HG02798 (cell line): ENCODE measurements at regions not wholly inside any gene's neighbourhood (a gene's known extent, or its start where the extent isn't known, plus 50 kb on each side); places are given as distances from the start of the nearest gene placed in this dataset.

Source experiments
- ATAC-seq: cut with Tn5 transposase; IDR thresholded peaks from one replicate; pipeline ENCODE4 v1.9.1; 2021; ENCODE audit warnings: mild to moderate bottlenecking; ENCODE audit not compliant: unreplicated experiment, poor library complexity

- no peak for ATAC-seq
Measured at GRCh38 chr13:53781941-53782340, 753.3 kb downstream of the OLFM4 start.

DNA sequence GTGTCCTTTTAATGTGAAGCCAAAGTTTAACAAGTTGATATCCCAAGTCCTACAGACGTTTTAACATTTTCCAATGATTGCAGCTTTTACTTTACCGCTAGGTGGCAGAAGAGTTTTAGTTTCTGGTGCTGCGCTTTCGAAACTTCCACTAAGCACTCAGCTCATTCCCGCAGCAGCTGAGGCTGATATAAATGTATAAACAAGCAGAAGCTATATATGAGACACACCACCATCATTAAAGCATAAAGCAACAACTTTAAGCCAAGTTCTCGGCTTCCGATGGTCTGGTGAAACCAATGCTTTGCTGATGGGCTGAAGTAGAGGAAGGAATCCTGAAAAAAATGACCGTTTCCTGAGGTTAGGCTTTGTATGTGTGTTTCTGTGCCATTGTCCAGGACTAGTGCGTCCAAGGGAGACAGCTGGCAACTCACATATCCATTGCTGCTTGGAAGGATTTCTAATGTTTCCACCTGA lies 753.9 kb downstream of the OLFM4 start:
- peak; percentile 82 for ATAC-seq

GRCh38 chr13:53783471-53783870 lies 754.9 kb downstream of the OLFM4 start:
- no peak for ATAC-seq

DNA sequence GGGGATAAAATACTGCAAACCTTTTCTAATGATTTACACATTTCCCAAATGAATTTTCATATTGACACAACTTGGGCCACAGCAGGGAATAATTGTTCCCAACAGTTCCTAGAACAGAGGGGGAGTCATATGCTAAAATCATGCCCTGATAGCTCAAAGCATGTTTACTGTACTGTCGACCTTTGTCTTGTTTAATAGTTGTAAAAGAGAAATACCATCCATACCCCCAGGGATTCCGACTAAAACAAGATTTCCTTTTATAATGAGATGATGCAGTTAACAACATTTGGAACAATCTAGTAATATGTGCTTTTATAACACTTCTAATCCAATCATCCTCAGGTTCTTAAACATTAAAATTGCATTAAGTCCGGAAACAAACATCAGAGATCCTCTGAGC lies 759.7 kb downstream of the OLFM4 start:
- ATAC-seq = no peak

DNA sequence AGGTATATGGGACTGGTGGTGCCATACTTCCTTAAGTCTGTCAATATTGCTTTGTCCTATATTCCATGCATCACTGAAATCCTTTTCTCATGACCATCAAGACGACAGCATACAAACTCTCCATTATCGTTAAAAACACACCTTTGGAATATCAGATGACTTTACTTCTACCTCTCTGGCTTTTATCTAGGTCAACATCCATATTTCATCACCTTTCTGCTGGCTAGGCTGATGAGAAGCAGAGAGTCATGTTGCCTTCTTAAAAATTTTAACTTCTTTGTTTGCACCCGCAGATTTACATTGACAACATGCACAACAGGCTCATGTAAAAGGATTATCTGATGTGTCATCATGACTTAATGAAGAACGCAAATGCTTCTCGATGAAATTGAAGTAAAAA lies 771.4 kb downstream of the OLFM4 start:
- ATAC-seq = no peak

- ATAC-seq = no peak
Measured at GRCh38 chr13:53807251-53807834, 778.7 kb downstream of the OLFM4 start.

DNA sequence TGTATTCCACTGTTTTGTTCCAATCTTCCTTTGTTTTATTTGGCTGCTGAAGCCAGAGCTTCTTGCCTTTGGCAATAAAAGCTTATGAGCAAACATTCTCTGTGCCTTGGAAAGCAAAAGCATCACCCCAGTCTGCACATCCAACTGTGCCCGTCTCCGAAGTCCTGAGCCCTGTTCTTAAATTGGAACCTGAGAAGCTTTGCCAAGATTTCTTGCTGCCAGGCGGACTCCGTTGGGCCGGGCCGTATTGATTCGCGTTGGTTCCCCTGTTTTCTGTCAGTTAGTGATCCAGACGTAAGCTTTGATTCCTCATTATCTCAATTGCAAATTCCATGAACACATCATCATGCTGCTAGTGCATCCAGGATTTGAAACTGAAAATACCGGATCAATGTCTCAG lies 793.0 kb downstream of the OLFM4 start:
- ATAC-seq = no peak

DNA sequence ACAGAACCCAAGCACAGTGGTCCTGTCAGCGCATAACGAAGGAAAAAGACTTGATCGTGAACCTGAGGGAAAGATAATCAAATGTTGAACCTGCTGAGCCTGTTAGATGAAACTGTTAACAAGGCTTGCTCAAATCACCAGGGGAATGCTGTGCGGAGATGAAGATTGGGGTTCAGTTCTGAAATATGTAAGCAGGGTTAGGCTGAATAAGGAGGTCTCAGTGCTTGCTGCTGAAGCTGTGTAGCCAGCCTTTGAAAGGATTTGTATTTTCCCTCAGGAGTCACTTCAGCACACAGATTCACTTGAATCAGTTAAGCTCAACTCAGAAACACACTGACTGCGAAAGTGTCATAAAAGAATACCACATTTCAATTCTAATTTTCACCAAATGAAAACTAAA lies 793.5 kb downstream of the OLFM4 start:
- ATAC-seq = no peak

- no peak for ATAC-seq
Measured at GRCh38 chr13:53839461-53839860, 810.8 kb downstream of the OLFM4 start.

- ATAC-seq = no peak
Measured at GRCh38 chr13:53844473-53845146, 816.0 kb downstream of the OLFM4 start.

GRCh38 chr13:53847502-53847901 lies 818.9 kb downstream of the OLFM4 start:
- ATAC-seq = no peak

- no peak for ATAC-seq
Measured at GRCh38 chr13:53848366-53848961, 819.9 kb downstream of the OLFM4 start.

DNA sequence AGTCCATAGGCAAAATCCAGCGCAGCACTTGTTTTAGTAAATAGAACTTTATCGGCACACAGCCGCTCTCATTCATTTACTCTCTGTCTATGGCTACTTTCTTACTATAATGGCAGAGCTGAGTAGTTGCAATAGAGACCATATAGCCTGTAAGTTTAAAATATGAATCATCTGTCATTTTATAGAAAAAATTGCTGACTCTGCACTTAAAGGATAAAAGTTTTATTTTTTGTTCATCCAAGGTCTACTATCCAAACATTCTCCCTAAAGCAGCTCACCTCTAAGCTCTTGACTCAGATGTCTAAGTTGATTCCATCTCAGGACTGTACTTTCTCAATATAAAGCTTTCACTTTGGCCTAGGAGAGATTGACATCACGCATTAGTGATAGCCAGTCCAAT lies 825.7 kb downstream of the OLFM4 start:
- no peak for ATAC-seq

DNA sequence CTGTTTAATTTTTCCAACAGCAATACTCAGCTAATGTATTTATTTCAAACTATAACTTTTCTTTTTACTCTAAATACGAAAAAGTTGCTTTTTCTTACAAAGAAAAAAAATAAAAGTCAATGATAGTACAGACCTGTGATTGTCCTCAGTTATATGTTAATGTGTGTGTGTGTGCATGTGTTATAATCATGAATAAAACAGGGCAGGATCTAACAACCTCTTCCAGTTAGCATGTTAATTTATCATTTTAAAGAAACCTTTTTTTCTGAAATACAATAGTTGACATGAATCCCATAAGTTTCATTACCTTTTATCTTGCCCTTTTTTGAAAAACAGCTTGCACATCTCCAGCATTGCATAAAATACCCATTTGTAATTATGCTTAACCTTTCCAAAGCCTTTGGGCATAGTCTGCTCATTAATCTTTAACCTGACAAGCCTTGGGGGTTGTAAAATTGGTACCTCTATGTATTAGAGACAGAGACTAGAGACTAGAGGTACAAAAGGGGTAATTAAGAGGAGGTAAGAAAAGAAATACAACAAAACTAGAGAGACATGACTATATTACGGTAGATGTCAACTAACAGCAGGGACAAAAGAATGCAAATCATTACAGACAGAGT lies 828.1 kb downstream of the OLFM4 start:
- ATAC-seq = no peak

- no peak for ATAC-seq
Measured at GRCh38 chr13:53863520-53863919, 834.9 kb downstream of the OLFM4 start.

DNA sequence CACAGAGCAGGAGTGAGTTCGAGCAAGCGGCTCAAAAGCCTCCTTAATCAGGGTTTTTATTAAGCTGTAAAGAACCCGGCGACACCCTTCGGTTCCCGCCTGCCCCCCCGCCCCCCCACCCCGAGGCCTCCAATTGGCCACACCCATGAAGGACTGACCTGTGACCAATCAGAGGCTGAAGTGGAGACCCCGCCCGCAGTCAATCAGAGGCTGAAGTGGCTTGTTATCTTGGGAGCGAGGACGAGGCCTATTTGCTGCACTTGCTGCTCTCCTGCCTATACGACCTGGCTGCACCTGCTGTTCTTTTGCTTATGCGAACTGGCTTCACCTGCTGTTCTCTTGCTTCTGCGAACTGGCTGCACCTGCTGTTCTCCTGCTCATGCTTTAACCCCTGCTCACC lies 844.9 kb downstream of the OLFM4 start:
- no peak for ATAC-seq

DNA sequence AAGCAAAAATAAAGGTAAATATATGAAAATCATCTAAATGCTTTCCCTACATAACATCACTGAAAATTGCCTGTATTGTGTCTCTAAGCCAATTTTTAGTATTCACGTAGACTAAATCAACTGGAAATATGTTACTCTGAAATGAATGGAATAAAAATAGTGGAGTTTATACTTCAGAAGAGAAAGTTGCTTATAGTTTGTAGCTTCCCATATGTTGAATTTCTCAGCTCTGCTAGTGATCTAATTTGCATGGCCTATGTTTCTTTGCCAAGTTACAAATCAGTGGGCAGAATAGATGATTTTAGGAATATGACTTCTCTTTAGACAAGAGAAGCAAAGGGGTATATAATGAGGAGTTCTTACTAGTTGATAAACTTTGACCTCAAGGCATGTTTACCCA lies 850.2 kb downstream of the OLFM4 start:
- ATAC-seq = no peak

DNA sequence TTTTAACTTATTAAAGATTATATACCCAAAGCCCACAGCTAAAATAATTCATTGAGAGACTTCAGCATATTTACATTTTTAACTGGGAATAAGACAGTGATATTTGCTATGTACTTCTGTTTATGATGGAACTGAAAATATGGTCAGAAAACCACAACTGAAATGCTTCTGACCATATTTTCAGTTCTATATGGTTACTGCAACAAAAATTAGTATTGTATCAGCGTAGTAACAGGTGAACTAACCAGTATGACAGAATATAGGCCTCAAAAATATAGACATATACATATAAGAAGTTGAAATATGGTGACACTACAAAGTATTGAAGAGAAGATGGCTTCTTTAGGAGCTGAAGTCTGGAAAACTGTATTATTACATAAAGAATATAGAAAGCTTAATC lies 857.4 kb downstream of the OLFM4 start:
- no peak for ATAC-seq

- ATAC-seq = no peak
Measured at GRCh38 chr13:53890696-53891095, 862.1 kb downstream of the OLFM4 start.

DNA sequence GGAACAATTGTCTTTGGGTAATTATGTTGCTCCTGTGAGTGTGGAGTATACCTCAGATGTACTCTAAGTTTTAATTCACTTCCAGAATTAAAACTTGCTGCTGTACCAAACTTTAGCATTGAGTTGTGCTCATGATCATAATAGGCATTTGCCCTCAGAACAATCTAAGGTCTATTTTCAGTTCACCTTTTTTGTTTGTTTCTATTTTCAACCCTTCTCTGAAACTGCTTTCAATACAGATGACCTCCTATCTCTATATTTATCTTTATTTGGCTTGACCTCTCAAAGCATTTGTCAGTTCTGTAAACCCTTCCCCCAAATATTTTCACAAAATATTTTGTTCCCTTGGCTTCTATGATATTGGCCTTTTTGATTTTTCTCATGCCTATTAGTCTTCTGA lies 873.0 kb downstream of the OLFM4 start:
- peak; percentile 74 for ATAC-seq

- no peak for ATAC-seq
Measured at GRCh38 chr13:53907891-53908290, 879.3 kb downstream of the OLFM4 start.
